Parathyroid adenoma (tissue), 2 donors: ENCODE measurements at regions not wholly inside any gene's neighbourhood (a gene's known extent, or its start where the extent isn't known, plus 50 kb on each side); places are given as distances from the start of the nearest gene placed in this dataset.

Experiments
- H2AFZ ChIP-seq: fragments of 300-600 bp; sonication (generic); one replicate; pipeline ENCODE4 v1.7.0; 2017; ENCODE audit warnings: antibody characterized with exemption, mild to moderate bottlenecking
- H3K27ac ChIP-seq: fragments of 300-600 bp; sonication (generic); one replicate; pipeline ENCODE4 v1.7.0; 2017
- H3K27me3 ChIP-seq: fragments of 300-600 bp; sonication (generic); one replicate; pipeline ENCODE4 v1.7.0; 2017; ENCODE audit warnings: low read length; ENCODE audit not compliant: control insufficient read depth, insufficient read depth
- H3K36me3 ChIP-seq: fragments of 300-600 bp; sonication (generic); one replicate; pipeline ENCODE4 v1.7.0; 2017; ENCODE audit warnings: low read length; ENCODE audit not compliant: control insufficient read depth, insufficient read depth
- H3K4me1 ChIP-seq: fragments of 300-600 bp; sonication (generic); one replicate; pipeline ENCODE4 v1.7.0; 2017; ENCODE audit warnings: control low read depth
- H3K4me2 ChIP-seq: fragments of 300-600 bp; sonication (generic); one replicate; pipeline ENCODE4 v1.7.0; 2017; ENCODE audit warnings: low read length
- H3K4me3 ChIP-seq: fragments of 300-600 bp; sonication (generic); one replicate; pipeline ENCODE4 v1.7.0; 2017; ENCODE audit warnings: low read depth, low read length
- H3K79me2 ChIP-seq: fragments of 300-600 bp; sonication (generic); one replicate; pipeline ENCODE4 v1.7.0; 2017; ENCODE audit warnings: control low read depth
- H3K9ac ChIP-seq: fragments of 300-600 bp; sonication (generic); one replicate; pipeline ENCODE4 v1.7.0; 2017; ENCODE audit warnings: mild to moderate bottlenecking
- H3K9me3 ChIP-seq: fragments of 300-600 bp; sonication (generic); one replicate; pipeline ENCODE4 v1.7.0; 2017; ENCODE audit warnings: low read length; ENCODE audit not compliant: control insufficient read depth
- CTCF ChIP-seq: fragments of 300-600 bp; sonication (generic); IDR thresholded peaks from one replicate; pipeline ENCODE4 v1.7.0; 2017; ENCODE audit warnings: antibody characterized with exemption, mild to moderate bottlenecking
- donor health status: primary hyperparathyroidism.

- Histone ChIP-seq H3K4me2 (no peak overlapping the region), H3K36me3 (no peaks in the 10 kb centered on the region), H2AFZ (no peak overlapping the region), H3K9me3 (no peaks in the 10 kb centered on the region), H3K79me2 (no peaks in the 10 kb centered on the region), H3K4me3 (no peak overlapping the region), H3K4me1 (no peaks in the 10 kb centered on the region), H3K27me3 (no peaks in the 10 kb centered on the region), H3K9ac (no peak overlapping the region), H3K27ac (no peak overlapping the region)
- no peak for TF ChIP-seq CTCF
These were observed 630.2 kb upstream of the NR3C2 start for GRCh38 chr4:149072384-149072783.

- Histone ChIP-seq H3K9me3 (no peaks in the 10 kb centered on the region), H3K4me3 (no peak overlapping the region), H2AFZ (no peak overlapping the region), H3K27me3 (no peaks in the 10 kb centered on the region), H3K36me3 (no peaks in the 10 kb centered on the region), H3K4me1 (no peaks in the 10 kb centered on the region), H3K79me2 (no peaks in the 10 kb centered on the region), H3K27ac (no peak overlapping the region), H3K4me2 (no peak overlapping the region), H3K9ac (no peak overlapping the region)
- no peak for TF ChIP-seq CTCF
These were observed 623.5 kb upstream of the NR3C2 start for GRCh38 chr4:149065753-149066152.

- Histone ChIP-seq H3K9me3 (no peaks in the 10 kb centered on the region), H3K4me3 (no peak overlapping the region), H3K4me2 (no peak overlapping the region), H3K36me3 (no peaks in the 10 kb centered on the region), H3K27ac (no peak overlapping the region), H3K9ac (no peak overlapping the region), H3K4me1 (no peaks in the 10 kb centered on the region), H3K79me2 (no peaks in the 10 kb centered on the region), H2AFZ (no peak overlapping the region), H3K27me3 (no peaks in the 10 kb centered on the region)
- TF ChIP-seq CTCF: no peak
These were observed 620.8 kb upstream of the NR3C2 start for GRCh38 chr4:149062997-149063396.

GRCh38 chr4:149057594-149057993 lies 615.4 kb upstream of the NR3C2 start:
- Histone ChIP-seq H3K79me2 (no peaks in the 10 kb centered on the region), H3K27ac (no peak overlapping the region), H3K9ac (no peak overlapping the region), H3K27me3 (no peaks in the 10 kb centered on the region), H3K4me1 (no peaks in the 10 kb centered on the region), H3K36me3 (no peaks in the 10 kb centered on the region), H3K9me3 (no peaks in the 10 kb centered on the region), H2AFZ (no peak overlapping the region), H3K4me2 (no peak overlapping the region), H3K4me3 (no peak overlapping the region)
- TF ChIP-seq CTCF: no peak

- Histone ChIP-seq H3K4me2 (no peak overlapping the region), H3K4me1 (no peaks in the 10 kb centered on the region), H3K9ac (no peak overlapping the region), H3K79me2 (no peaks in the 10 kb centered on the region), H3K36me3 (no peaks in the 10 kb centered on the region), H3K27ac (no peak overlapping the region), H3K27me3 (no peaks in the 10 kb centered on the region), H3K4me3 (no peak overlapping the region), H2AFZ (no peak overlapping the region), H3K9me3 (no peaks in the 10 kb centered on the region)
- TF ChIP-seq CTCF: no peak
These were observed 614.4 kb upstream of the NR3C2 start for GRCh38 chr4:149056615-149057014.
